GM20000 (cell line): ENCODE measurements at regions not wholly inside any gene's neighbourhood (a gene's known extent, or its start where the extent isn't known, plus 50 kb on each side); places are given as distances from the start of the nearest gene placed in this dataset.

Experiments used
- DNase-seq: peaks from one replicate; pipeline ENCODE4 v3.0.0; 2012; ENCODE audit warnings: low spot score
- TF ChIP-seq, protein P1 (sequence below): IDR thresholded peaks from 2 replicates; pipeline ENCODE4 v1.5.1; 2012; ENCODE audit warnings: mild to moderate bottlenecking, control low read depth; ENCODE audit errors: extremely low read depth, missing control alignments

DNA sequence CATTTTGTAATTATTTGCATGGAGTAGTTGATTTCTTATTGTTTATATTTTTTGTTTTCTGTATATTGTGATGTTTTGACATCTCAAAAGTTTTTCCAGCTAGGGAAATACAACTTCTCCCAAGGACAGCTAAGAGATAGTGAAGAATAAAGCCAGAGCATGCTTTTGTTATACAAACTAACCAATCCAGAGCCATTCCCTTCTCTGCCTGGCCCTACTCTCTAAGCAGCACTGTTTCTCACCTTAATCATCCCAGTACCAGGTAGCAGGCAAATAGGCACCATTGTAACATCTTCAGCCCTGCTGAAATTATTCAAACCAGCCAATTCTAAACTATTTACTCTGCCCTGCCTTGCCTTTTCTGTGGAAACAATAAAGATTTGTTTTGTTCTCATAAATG lies 1063.4 kb upstream of the CHAC2 start:
- TF ChIP-seq, protein P1, sequence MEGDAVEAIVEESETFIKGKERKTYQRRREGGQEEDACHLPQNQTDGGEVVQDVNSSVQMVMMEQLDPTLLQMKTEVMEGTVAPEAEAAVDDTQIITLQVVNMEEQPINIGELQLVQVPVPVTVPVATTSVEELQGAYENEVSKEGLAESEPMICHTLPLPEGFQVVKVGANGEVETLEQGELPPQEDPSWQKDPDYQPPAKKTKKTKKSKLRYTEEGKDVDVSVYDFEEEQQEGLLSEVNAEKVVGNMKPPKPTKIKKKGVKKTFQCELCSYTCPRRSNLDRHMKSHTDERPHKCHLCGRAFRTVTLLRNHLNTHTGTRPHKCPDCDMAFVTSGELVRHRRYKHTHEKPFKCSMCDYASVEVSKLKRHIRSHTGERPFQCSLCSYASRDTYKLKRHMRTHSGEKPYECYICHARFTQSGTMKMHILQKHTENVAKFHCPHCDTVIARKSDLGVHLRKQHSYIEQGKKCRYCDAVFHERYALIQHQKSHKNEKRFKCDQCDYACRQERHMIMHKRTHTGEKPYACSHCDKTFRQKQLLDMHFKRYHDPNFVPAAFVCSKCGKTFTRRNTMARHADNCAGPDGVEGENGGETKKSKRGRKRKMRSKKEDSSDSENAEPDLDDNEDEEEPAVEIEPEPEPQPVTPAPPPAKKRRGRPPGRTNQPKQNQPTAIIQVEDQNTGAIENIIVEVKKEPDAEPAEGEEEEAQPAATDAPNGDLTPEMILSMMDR, result no peak
- DNase-seq, result no peak

DNA sequence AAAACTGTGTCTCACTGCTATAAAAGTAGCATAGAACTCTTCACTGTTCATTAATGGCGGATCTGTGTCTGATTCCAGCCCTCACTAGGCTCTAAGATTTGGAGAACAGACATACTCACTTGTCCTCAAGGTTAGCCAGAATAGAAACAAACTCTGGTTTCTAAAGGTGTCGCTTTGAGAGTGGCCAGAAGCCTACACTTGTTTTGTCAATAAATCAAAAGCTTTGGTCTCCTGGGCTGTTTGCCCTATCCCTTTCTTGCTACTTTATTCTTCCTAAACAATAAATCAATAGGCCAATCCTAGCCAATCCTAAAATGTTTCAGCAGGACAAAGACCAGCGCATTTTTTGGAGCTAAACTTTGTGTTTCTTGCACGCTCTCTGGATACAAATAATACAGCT lies 1064.6 kb upstream of the CHAC2 start:
- TF ChIP-seq, protein P1, result no peak
- no peak for DNase-seq

GRCh38 chr2:52698408-52698807 lies 1069.2 kb upstream of the CHAC2 start:
- TF ChIP-seq, protein P1, result no peak
- no peak for DNase-seq

GRCh38 chr2:52697690-52698089 lies 1069.9 kb upstream of the CHAC2 start:
- TF ChIP-seq, protein P1, result no peak
- DNase-seq, result no peak

GRCh38 chr2:52695731-52696130 lies 1071.9 kb upstream of the CHAC2 start:
- TF ChIP-seq, protein P1, result no peak
- DNase-seq, result no peak

- no peak for DNase-seq
- TF ChIP-seq, protein P1, result no peak
Observed at GRCh38 chr2:52686935-52687334, 1080.7 kb upstream of the CHAC2 start.

DNA sequence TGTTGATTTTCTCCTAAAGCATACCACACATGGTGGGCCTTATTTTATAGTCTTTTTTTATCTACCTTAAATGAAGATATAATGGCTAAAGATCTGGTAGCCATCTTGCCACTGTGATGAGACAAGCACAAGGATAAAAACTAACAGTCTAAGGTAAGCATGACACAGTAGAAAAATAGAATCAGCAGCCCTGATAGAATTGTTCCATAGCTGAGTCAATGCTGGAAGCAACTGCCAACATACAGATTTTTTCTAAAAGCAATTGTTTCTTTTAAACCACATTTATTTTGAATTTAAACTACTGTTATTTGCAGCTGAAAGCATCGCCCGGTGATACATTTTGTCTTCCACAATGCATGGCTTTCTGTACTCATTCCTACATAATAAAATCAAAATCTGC lies 1091.5 kb upstream of the CHAC2 start:
- DNase-seq, result no peak
- TF ChIP-seq, protein P1, result no peak
